ENCODE measurements at regions not wholly inside any gene's neighbourhood (a gene's known extent, or its start where the extent isn't known, plus 50 kb on each side); places are given as distances from the start of the nearest gene placed in this dataset.
A peak's percentile ranks its signal among the peaks of the same experiment; 100 is the strongest.

GRCh38 chr6:170093658-170094596 is 197.0 kb downstream of the DLL1 start:
- DNase-seq, result peak; percentile 47

DNA sequence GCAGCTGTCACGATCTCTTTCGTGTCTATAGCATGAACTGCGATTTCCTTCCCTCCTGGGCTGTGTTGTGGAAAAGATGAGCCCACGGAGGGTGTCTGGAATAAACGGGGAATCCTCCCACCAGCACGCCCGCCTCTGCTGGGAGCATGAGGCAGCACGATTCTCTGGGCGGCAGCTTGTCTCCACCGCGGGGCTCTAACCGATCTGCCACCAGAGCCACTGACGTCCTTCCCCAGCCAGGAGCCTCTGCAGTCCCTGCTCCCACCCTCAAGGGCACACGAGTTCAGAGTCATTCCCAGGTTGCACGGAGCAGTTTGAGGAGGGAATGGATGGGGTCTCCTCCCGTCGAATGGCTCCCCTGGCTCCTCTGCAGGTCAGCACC is 197.6 kb downstream of the DLL1 start:
- DNase-seq, result peak; percentile 26

DNA sequence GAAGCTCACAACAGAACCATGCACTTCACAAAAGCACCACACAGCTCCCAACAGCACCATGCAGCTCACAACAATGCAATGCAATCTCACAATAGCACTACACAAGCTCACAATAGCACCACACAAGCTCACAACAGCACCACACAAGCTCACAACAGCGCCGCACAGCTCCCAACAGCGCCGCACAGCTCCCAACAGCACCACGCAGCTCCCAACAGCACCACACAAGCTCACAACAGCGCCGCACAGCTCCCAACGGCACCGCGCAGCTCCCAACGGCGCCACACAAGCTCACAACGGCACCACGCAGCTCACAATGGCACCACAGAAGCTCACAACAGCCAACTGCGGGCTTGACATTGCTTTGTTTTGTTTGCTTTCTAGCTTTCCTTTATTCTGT is 198.1 kb downstream of the DLL1 start:
- peak; percentile 35 for DNase-seq

DNA sequence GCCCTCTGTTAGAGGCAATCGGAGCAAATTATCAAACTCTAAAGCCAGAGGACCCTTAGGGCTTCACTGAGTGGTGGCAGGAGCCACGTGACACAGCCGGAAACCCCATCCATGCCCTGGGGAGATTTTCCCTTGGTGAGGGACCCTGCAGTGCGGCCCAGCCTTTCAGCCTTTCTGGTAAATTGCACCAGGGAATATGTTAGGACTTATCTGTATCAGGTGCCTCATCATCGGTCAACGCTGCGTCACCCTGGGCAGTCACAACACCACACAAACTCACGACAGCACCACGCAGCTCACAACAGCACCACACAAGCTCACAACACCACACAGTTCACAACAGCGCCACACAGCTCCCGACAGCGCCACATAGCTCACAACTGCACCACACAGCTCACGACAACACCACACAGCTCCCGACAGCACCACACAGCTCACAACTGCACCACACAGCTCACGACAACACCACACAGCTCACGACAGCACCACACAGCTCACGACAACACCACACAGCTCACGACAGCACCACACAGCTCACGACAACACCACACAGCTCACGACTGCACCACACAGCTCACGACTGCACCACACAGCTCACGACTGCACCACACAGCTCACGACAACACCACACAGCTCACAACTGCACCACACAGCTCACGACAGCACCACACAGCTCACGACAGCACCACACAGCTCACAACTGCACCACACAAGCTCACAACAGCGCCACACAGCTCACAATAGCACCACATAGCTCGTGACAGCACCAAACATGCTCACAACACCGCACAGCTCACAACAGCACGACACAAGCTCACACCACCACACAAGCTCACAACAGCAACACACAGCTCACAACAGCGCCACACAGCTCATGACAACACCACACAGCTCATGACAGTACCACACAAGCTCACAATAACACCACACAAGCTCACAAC is 199.0 kb downstream of the DLL1 start:
- peak; percentile 16 for DNase-seq

DNA sequence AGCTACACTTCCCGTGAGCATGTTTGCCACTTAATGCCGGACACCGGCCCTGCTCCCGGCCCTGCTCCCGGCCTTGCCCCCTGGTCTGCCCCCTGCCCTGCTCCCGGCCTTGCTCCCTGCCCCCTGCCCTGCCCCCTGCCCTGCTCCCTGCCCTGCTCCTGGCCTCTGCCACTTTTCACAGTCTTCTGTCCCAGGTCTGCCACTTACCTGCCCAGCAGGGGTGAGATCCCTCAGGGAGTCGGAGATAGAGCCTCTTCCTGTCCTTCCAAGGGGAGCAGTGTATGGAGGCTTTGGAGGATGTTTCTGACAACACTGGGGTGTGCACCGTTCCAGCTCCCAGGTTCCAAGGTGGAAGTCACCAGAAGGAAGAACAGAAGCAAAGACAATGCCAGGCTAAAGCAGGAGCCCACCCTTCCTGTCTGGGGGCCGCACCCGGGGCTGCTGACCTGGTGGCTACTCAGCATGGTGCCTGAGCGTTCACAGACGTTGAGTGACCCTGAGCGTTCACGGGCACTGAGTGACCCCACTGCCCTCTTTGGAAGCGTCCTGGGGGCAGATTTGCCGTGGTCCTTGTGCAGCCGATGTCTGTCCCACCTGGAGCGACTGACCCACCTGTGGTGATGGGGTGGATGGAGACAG is 199.8 kb downstream of the DLL1 start:
- DNase-seq, result peak; percentile 20

GRCh38 chr6:170090561-170090960 is 200.3 kb downstream of the DLL1 start:
- peak; percentile 25 for DNase-seq

GRCh38 chr6:170089963-170090362 is 200.9 kb downstream of the DLL1 start:
- peak; percentile 18 for DNase-seq

- peak; percentile 30 for DNase-seq
These were observed 202.3 kb downstream of the DLL1 start for GRCh38 chr6:170088582-170088955.

DNA sequence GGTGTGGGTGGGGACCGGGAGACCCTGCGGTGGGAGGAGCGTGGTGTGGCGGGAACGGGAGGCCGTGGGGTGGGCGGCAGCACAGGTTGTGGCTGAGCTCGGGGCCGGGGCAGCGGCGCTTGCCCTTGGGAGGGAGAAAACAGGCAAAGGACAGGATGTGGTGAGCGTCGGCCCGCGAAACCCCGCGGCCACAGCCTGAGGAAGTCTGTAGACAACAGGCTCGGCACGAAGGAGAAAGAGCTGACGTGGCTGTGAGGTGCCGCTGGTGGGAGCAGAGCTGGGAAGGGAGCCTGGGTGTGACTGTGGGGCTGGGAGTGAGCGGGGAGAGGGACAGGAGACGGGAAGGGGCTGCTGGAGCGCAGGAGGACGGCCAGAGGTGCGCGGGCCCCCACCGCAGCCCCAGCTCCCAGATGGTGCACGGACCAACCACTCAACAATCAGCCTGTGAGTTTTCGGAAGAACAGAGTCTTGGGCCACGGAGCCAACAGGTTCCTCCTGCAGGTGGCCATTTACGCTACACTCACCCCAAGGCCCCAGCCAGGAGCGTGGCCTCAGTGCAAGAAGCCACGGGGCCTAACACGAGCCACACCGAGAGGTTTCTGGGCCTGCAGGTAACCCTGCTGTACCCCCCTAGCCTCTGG is 202.8 kb downstream of the DLL1 start:
- peak; percentile 35 for DNase-seq

GRCh38 chr6:170087421-170087780 is 203.5 kb downstream of the DLL1 start:
- DNase-seq, result peak; percentile 48

GRCh38 chr6:170086639-170087420 is 204.0 kb downstream of the DLL1 start:
- peak; percentile 22 for DNase-seq

DNA sequence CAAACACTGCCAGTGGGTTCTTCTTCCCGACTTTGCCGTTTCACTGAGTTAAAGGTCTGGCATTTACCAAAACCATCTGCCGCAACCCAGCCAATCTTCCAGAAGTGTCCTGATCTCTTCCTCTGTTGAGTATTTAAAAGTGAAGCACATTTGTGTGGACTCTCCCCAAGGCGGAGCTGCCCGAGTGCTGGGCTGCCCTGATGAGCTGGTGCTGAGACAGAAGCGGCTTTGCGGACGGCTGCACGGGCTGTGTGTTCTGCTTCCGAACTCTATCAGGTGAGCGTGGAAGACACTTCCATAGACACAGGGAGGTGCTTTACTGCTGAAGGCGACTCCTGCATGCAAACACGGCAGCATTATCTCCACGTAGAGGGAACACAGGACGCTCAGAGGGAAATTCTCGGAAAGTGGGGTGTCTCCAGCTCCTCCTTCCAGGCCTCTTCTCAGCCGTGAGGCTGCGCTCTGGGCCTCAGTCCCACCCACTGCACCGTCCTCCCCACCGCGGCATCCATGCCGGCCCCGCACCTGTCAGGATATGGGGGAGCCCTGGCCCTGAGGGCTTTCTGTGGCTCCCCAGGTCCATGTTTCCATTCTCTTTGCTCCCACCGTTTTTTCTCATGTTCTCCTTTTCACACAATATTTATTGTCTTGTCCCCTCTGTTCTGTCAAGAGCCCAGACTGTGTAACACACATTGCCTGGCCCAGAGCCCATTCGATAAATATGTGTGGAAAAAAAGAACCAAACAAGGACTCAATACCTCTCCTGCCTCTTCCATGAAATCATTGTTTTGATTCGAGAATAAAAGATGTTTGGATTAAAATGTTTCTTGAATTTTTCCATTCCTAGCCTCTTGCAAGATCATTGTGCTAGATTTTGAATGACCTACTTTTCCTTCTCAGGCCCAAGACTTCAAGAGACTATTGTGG is 205.1 kb downstream of the DLL1 start:
- DNase-seq, result peak; percentile 31

DNA sequence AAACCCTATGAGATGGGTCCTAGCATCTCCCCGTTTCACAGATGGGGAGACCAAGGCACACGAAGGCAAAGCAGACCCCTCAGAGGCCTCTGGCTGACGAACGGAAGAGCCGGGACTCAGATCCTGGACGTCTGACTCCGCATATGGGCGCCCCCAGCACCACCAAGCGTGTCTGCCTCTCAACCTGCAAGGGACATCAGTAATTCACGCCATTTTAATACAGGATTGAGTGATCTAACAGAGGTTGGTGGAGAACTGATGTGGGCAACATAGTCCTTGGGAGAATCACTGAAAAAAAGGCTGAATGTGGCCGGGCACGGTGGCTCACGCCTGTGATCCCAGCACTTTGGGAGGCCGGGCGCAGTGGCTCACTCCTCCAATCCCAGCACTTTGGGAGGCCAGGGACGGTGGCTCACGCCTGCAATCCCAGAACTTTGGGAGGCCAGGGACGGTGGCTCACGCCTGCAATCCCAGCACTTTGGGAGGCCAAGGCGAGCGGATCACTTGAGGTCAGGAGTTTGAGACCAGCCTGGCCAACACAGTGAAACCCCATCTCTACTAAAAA is 206.6 kb downstream of the DLL1 start:
- no peak for DNase-seq

- peak; percentile 40 for DNase-seq
These were observed 207.4 kb downstream of the DLL1 start for GRCh38 chr6:170083236-170084051.

DNA sequence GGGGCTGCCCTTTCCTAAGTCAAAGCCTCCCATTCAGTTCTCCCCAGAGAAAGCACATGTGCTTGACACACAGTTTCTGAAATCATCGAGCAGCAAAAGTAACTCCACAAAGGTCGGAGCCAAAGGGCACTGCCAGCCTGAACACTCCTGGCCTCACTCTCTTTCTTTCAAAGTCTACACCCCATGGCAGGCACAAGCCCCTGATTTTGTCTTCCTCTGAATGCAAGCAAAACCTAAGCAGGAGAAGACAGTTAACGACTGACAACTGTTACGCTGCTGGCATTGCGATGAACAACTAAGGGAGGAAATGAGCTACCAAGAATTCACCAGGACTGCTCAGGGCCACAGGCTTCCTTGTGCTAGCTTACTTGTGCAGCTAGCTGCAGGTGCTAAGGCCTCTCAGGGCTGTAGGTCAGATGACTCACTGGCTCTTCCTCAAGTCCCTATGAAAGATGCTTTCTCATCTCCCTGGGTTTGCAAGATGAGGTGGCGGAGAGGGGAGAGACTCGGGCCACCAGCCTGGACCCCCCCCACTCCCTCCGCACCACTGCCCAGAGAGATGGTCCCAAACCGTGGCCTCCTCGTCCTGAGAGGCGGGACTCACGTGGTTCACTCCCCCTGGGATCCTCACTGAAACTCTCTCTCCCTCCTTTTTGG is 208.2 kb downstream of the DLL1 start:
- DNase-seq, result peak; percentile 21

DNA sequence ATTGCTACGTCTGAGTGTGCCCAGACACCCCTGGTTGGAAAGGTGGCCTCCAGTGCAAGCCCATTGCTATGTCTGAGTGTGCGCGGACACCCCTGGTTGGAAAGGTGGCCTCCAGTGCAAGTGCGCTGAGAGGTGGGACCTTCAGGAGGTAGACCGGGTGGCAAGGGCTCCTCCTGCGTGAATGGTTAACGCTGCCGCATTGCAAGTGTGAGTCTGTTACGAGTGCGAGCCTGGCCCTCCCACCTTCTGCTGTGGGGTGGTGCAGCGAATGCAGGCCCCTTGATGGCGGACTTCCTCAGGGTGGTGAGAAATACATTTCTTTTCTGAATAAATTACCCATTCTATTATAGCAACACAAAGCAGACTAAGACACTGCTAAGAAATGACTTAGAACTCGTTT is 208.8 kb downstream of the DLL1 start:
- DNase-seq, result no peak

DNA sequence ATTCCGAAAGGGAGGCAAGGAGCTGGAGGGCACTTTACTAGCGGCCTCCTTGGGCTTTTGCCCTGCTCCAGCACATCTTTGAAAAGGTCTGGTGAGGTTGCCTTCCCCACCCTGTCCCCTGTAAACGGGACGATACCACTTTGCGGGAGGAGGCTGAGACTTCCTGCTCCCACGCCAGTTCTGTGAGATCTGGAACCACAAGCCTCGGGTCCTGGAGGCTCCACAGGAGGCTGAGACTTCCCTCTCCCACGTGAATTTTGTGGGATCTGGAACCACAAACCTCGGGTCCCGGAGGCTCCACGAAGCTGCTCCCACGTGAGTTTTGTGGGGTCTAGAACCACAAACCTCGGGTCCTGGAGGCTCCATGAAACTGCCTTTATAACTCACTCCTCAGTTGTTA is 209.3 kb downstream of the DLL1 start:
- DNase-seq, result no peak

- peak; percentile 56 for DNase-seq
These were observed 210.0 kb downstream of the DLL1 start for GRCh38 chr6:170080828-170081371.
